OCI-LY7 (cell line): ENCODE measurements at regions not wholly inside any gene's neighbourhood (a gene's known extent, or its start where the extent isn't known, plus 50 kb on each side); places are given as distances from the start of the nearest gene placed in this dataset.

Experiments used
- CTCF ChIP-seq: fragments of 200-600 bp; sonication (generic); conservative IDR thresholded peaks from 2 replicates; pipeline ENCODE4 v1.5.1; 2014; ENCODE audit warnings: mild to moderate bottlenecking, antibody characterized with exemption, low read length, moderate library complexity, mixed read lengths
- EZH2phosphoT487 ChIP-seq: fragments of 200-600 bp; sonication (generic); IDR thresholded peaks from 2 replicates; pipeline ENCODE4 v1.6.1; 2018; ENCODE audit warnings: low read depth, borderline replicate concordance, mild to moderate bottlenecking, mixed run types, antibody characterized with exemption, low read length, moderate library complexity, mixed read lengths

- no peak for TF ChIP-seq CTCF
- TF ChIP-seq EZH2phosphoT487: no peak
Observed at GRCh38 chr9:79163544-79163943, 408.2 kb upstream of the TLE4 start.
